Neural cell (in vitro differentiated cells): ENCODE measurements at regions not wholly inside any gene's neighbourhood (a gene's known extent, or its start where the extent isn't known, plus 50 kb on each side); places are given as distances from the start of the nearest gene placed in this dataset.

Experiments
- H2AFZ ChIP-seq: fragments of 200-600, 300-800 bp; sonication (generic), shearing (Covaris generic); 2 replicates; pipeline ENCODE4 v1.6.0; 2014; ENCODE audit warnings: low read depth, mild to moderate bottlenecking, antibody characterized with exemption, low read length, moderate library complexity
- H3F3A ChIP-seq: fragments of 200-600 bp; shearing (Covaris generic); 2 replicates; pipeline ENCODE4 v1.6.1; 2016; ENCODE audit warnings: mild to moderate bottlenecking, moderate library complexity, mixed read lengths, antibody characterized with exemption, low read length; ENCODE audit not compliant: insufficient read depth, poor library complexity, severe bottlenecking
- H3K27ac ChIP-seq: fragments of 200-600, 300-800 bp; sonication (generic), shearing (Covaris generic); 2 replicates; pipeline ENCODE4 v1.5.1; 2014; ENCODE audit warnings: mild to moderate bottlenecking, low read length, moderate library complexity
- H3K27me3 ChIP-seq: fragments of 300-800, 200-600 bp; sonication (generic), shearing (Covaris generic); 2 replicates; pipeline ENCODE4 v1.6.0; 2014; ENCODE audit warnings: mild to moderate bottlenecking, low read depth, low read length, moderate library complexity; ENCODE audit not compliant: insufficient read depth
- H3K36me3 ChIP-seq: fragments of 300-800, 200-600 bp; sonication (generic), shearing (Covaris generic); 2 replicates; pipeline ENCODE4 v1.5.1; 2014; ENCODE audit warnings: mild to moderate bottlenecking, antibody characterized with exemption, low read length, moderate library complexity; ENCODE audit not compliant: insufficient read depth
- H3K4me2 ChIP-seq: fragments of 300-800, 200-600 bp; sonication (generic), shearing (Covaris generic); 2 replicates; pipeline ENCODE4 v1.6.0; 2014; ENCODE audit warnings: mild to moderate bottlenecking, low read length
- H3K4me3 ChIP-seq: fragments of 300-800, 200-600 bp; sonication (generic), shearing (Covaris generic); 2 replicates; pipeline ENCODE4 v1.5.1; 2014; ENCODE audit warnings: mild to moderate bottlenecking, low read length, moderate library complexity
- H3K79me2 ChIP-seq: fragments of 200-600 bp; shearing (Covaris generic); replicated peaks from 2 replicates; pipeline ENCODE4 v1.6.0; 2014; ENCODE audit warnings: mild to moderate bottlenecking, low read length, moderate library complexity; ENCODE audit not compliant: insufficient read depth
- H3K9ac ChIP-seq: fragments of 300-800, 200-600 bp; sonication (generic), shearing (Covaris generic); 2 replicates; pipeline ENCODE4 v1.6.1; 2016; ENCODE audit warnings: mild to moderate bottlenecking, low read length, mixed read lengths
- H3K9me2 ChIP-seq: fragments of 200-600 bp; shearing (Covaris generic); 2 replicates; pipeline ENCODE4 v1.6.1; 2016; ENCODE audit warnings: mild to moderate bottlenecking, low read length, mixed read lengths; ENCODE audit not compliant: insufficient read depth
- H3K9me3 ChIP-seq: fragments of 200-600, 300-800 bp; sonication (generic), shearing (Covaris generic); 2 replicates; pipeline ENCODE4 v1.6.1; 2016; ENCODE audit warnings: mild to moderate bottlenecking, mixed run types, low read length, moderate library complexity, mixed read lengths
- H4K20me1 ChIP-seq: fragments of 200-600 bp; shearing (Covaris generic); 2 replicates; pipeline ENCODE4 v1.6.1; 2016; ENCODE audit warnings: mild to moderate bottlenecking, mixed run types; ENCODE audit not compliant: insufficient read depth
- CTCF ChIP-seq: fragments of 450-650 bp; IDR thresholded peaks from 2 replicates; pipeline ENCODE4 v1.5.1; 2014; ENCODE audit warnings: antibody characterized with exemption, mild to moderate bottlenecking, moderate library complexity; ENCODE audit not compliant: poor library complexity, severe bottlenecking
- EP300 ChIP-seq: fragments of 450-650 bp; conservative IDR thresholded peaks from 2 replicates; pipeline ENCODE4 v1.6.1; 2014; ENCODE audit warnings: antibody characterized with exemption, mild to moderate bottlenecking, moderate library complexity; ENCODE audit not compliant: poor library complexity, severe bottlenecking
- EZH2 ChIP-seq: fragments of 200-600, 300-800 bp; shearing (Covaris generic), sonication (generic); IDR thresholded peaks from 2 replicates; pipeline ENCODE4 v1.6.1; 2014; ENCODE audit warnings: antibody characterized with exemption, low read length, borderline replicate concordance, mild to moderate bottlenecking; ENCODE audit not compliant: insufficient read depth, poor library complexity, severe bottlenecking
- MXI1 ChIP-seq: fragments of 450-650 bp; conservative IDR thresholded peaks from 2 replicates; pipeline ENCODE4 v1.6.1; 2014; ENCODE audit warnings: antibody characterized with exemption, mild to moderate bottlenecking; ENCODE audit not compliant: poor library complexity, severe bottlenecking
- POLR2AphosphoS5 ChIP-seq: IDR thresholded peaks from 2 replicates; pipeline ENCODE4 v1.6.1; 2012
- RAD21 ChIP-seq: fragments of 450-650 bp; conservative IDR thresholded peaks from 2 replicates; pipeline ENCODE4 v1.6.1; 2014; ENCODE audit warnings: antibody characterized with exemption, mild to moderate bottlenecking, moderate library complexity
- REST ChIP-seq: IDR thresholded peaks from 2 replicates; pipeline ENCODE4 v1.6.1; 2012; ENCODE audit warnings: borderline replicate concordance
- SMC3 ChIP-seq: fragments of 450-650 bp; conservative IDR thresholded peaks from 2 replicates; pipeline ENCODE4 v1.6.1; 2014; ENCODE audit warnings: antibody characterized with exemption, mild to moderate bottlenecking, moderate library complexity; ENCODE audit not compliant: poor library complexity
- TAF1 ChIP-seq: IDR thresholded peaks from 2 replicates; pipeline ENCODE4 v1.6.1; 2012; ENCODE audit warnings: low read depth

GRCh38 chr20:40753472-40753871 lies 64.4 kb upstream of the MAFB start:
- no peak for TF ChIP-seq RAD21
- no peak for TF ChIP-seq MXI1
- no peak for TF ChIP-seq EZH2
- no peak for TF ChIP-seq SMC3
- TF ChIP-seq EP300: no peak
- no peak for TF ChIP-seq REST
- TF ChIP-seq CTCF: no peak
- no peak for TF ChIP-seq POLR2AphosphoS5
- no peak for TF ChIP-seq TAF1
- H3K36me3 ChIP-seq: no peaks in the 10 kb centered on the region

GRCh38 chr20:40754339-40754943 lies 65.4 kb upstream of the MAFB start:
- Histone ChIP-seq H3K9ac (no peak overlapping the region), H3K27me3 (no peaks in the 10 kb centered on the region), H3K27ac (no peak overlapping the region), H2AFZ (no peak overlapping the region), H3K4me2 (no peak overlapping the region), H3K4me3 (no peak overlapping the region), H4K20me1 (no peaks in the 10 kb centered on the region), H3K36me3 (no peaks in the 10 kb centered on the region), H3K9me2 (no peaks in the 10 kb centered on the region), H3K79me2 (no peaks in the 10 kb centered on the region), H3K9me3 (no peaks in the 10 kb centered on the region), H3F3A (no peaks in the 10 kb centered on the region)
- TF ChIP-seq MXI1 (no peak), EZH2 (no peak), REST (no peak), TAF1 (no peak), SMC3 (no peak), CTCF (no peak), POLR2AphosphoS5 (no peak), RAD21 (no peak), EP300 (no peak)

More at GRCh38 chr20:40753472-40753871, 64.4 kb upstream of the MAFB start:
- Histone ChIP-seq H3F3A (no peaks in the 10 kb centered on the region), H3K27ac (no peak overlapping the region), H3K27me3 (no peaks in the 10 kb centered on the region), H4K20me1 (no peaks in the 10 kb centered on the region), H3K9me3 (no peaks in the 10 kb centered on the region), H3K9ac (no peak overlapping the region), H3K4me2 (no peak overlapping the region), H3K79me2 (no peaks in the 10 kb centered on the region), H3K4me3 (no peak overlapping the region), H2AFZ (no peak overlapping the region), H3K9me2 (no peaks in the 10 kb centered on the region)
